HG02678 (cell line): ENCODE measurements at regions not wholly inside any gene's neighbourhood (a gene's known extent, or its start where the extent isn't known, plus 50 kb on each side); places are given as distances from the start of the nearest gene placed in this dataset.
"Not testable (repeated sequence)": the region's sequence is repeated elsewhere in the genome, so short reads cannot be mapped to it uniquely, and the experiment has no call there.

ENCODE experiments used
- ATAC-seq: cut with Tn5 transposase; IDR thresholded peaks from one replicate; pipeline ENCODE4 v1.9.1; 2021; ENCODE audit warnings: mild to moderate bottlenecking, moderate library complexity; ENCODE audit not compliant: unreplicated experiment

GRCh38 chrX:13518126-13518525, 51.3 kb upstream of the EGFL6 start:
- no peak for ATAC-seq

GRCh38 chrX:13515211-13515930, 54.0 kb upstream of the EGFL6 start:
- ATAC-seq, result no peak

- no peak for ATAC-seq
These were observed 57.5 kb upstream of the EGFL6 start for GRCh38 chrX:13511944-13512330.

GRCh38 chrX:13511241-13511943, 58.0 kb upstream of the EGFL6 start:
- ATAC-seq, result no peak

GRCh38 chrX:13507893-13508292, 61.5 kb upstream of the EGFL6 start:
- ATAC-seq, result no peak

GRCh38 chrX:13506574-13506973, 62.8 kb upstream of the EGFL6 start:
- no peak for ATAC-seq

- no peak for ATAC-seq
These were observed 66.8 kb upstream of the EGFL6 start for GRCh38 chrX:13502590-13502989.

- no peak for ATAC-seq
These were observed 69.7 kb upstream of the EGFL6 start for GRCh38 chrX:13499736-13500135.

GRCh38 chrX:13498238-13498637, 71.2 kb upstream of the EGFL6 start:
- no peak for ATAC-seq

GRCh38 chrX:13495232-13495631, 74.2 kb upstream of the EGFL6 start:
- ATAC-seq, result no peak

GRCh38 chrX:13494562-13494961, 74.8 kb upstream of the EGFL6 start:
- no peak for ATAC-seq

- no peak for ATAC-seq
These were observed 75.7 kb upstream of the EGFL6 start for GRCh38 chrX:13493659-13494058.

GRCh38 chrX:13492286-13492685, 77.1 kb upstream of the EGFL6 start:
- no peak for ATAC-seq

- ATAC-seq, result no peak
These were observed 78.3 kb upstream of the EGFL6 start for GRCh38 chrX:13491061-13491460.

- no peak for ATAC-seq
These were observed 79.9 kb upstream of the EGFL6 start for GRCh38 chrX:13489454-13489853.

GRCh38 chrX:13487731-13488505, 81.5 kb upstream of the EGFL6 start:
- peak; percentile 54 for ATAC-seq

- ATAC-seq, result no peak
These were observed 84.2 kb upstream of the EGFL6 start for GRCh38 chrX:13485167-13485566.

- no peak for ATAC-seq
These were observed 85.6 kb upstream of the EGFL6 start for GRCh38 chrX:13483773-13484172.

- no peak for ATAC-seq
These were observed 86.5 kb upstream of the EGFL6 start for GRCh38 chrX:13482746-13483541.

- ATAC-seq, result not testable (repeated sequence)
These were observed 88.6 kb upstream of the EGFL6 start for GRCh38 chrX:13480780-13481179.

GRCh38 chrX:13479452-13479813, 90.0 kb upstream of the EGFL6 start:
- ATAC-seq, result no peak
